Upper lobe of right lung (tissue), 1 donor: ENCODE measurements at regions not wholly inside any gene's neighbourhood (a gene's known extent, or its start where the extent isn't known, plus 50 kb on each side); places are given as distances from the start of the nearest gene placed in this dataset.
"Not testable (repeated sequence)": the region's sequence is repeated elsewhere in the genome, so short reads cannot be mapped to it uniquely, and the experiment has no call there.

Source experiments
- ATAC-seq: fragments of 200-7000 bp; cut with Tn5 transposase; one replicate; pipeline ENCODE4 v1.9.1; 2020; ENCODE audit warnings: mild to moderate bottlenecking, moderate library complexity
- DNase-seq: peaks from one replicate; pipeline ENCODE4 v3.0.0-alpha.2; 2020
- H3K27ac ChIP-seq: fragments of 200-600 bp; one replicate; pipeline ENCODE4 v1.8.0; 2022
- H3K27me3 ChIP-seq: fragments of 200-600 bp; one replicate; pipeline ENCODE4 v1.8.0; 2022; ENCODE audit warnings: mild to moderate bottlenecking
- H3K36me3 ChIP-seq: fragments of 200-600 bp; one replicate; pipeline ENCODE4 v1.8.0; 2022
- H3K4me1 ChIP-seq: fragments of 200-600 bp; one replicate; pipeline ENCODE4 v1.8.0; 2022
- H3K4me3 ChIP-seq: fragments of 200-600 bp; one replicate; pipeline ENCODE4 v1.8.0; 2022; ENCODE audit warnings: mild to moderate bottlenecking
- H3K9me3 ChIP-seq: fragments of 200-600 bp; one replicate; pipeline ENCODE4 v1.8.0; 2022
- intact Hi-C: fragments of 100-400 bp; cut with DNase I; formaldehyde crosslinking; loops from one replicate; pipeline ENCODE4 v1.11.0; 2022
- donor health status: DM: no; HTN: yes; CAD: no; lungs with severe emphysema.

DNA sequence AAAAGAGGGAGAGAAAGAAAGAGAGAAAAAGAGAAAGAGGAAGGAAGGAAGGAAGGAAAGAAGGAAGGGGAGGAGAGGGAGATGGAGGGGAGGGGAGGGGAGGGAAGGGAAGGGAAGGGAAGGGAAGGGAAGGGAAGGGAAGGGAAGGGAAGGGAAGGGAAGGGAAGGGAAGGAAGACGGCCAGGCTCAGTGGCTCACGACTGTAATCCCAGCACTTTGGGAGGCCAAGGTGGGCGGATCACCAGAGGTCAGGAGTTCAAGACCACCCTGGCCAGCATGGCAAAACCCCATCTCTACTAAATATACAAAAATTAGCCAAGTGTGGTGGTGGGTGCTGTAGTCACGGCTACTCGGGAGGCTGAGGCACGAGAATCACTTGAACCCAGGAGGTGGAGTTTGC lies 64.8 kb downstream of the RPS15A start:
- ATAC-seq, H3K27me3 ChIP-seq, intact Hi-C loops, H3K36me3 ChIP-seq, H3K4me1 ChIP-seq, DNase-seq, H3K9me3 ChIP-seq, H3K4me3 ChIP-seq, H3K27ac ChIP-seq: not testable (repeated sequence)

DNA sequence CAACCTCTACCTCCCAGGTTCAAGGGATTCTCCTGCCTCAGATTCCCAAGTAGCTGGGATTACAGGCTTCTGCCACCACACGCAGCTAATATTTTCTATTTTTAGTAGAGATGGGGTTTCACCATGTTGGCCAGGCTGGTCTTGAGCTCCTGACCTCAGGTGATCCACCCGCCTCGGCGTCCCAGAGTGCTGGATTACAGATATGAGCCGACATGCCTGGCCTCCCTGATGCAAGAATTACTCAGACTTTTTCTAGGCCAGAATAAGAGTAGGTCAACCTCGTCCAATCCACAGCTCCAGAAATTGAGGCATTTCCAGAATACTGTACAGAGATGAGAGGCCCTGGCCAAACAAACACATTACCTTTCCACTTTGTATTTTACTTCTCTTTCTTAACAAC lies 70.2 kb downstream of the RPS15A start:
- H3K27ac ChIP-seq, DNase-seq, intact Hi-C loops, H3K4me3 ChIP-seq, H3K9me3 ChIP-seq, H3K4me1 ChIP-seq, ATAC-seq, H3K27me3 ChIP-seq, H3K36me3 ChIP-seq: not testable (repeated sequence)

DNA sequence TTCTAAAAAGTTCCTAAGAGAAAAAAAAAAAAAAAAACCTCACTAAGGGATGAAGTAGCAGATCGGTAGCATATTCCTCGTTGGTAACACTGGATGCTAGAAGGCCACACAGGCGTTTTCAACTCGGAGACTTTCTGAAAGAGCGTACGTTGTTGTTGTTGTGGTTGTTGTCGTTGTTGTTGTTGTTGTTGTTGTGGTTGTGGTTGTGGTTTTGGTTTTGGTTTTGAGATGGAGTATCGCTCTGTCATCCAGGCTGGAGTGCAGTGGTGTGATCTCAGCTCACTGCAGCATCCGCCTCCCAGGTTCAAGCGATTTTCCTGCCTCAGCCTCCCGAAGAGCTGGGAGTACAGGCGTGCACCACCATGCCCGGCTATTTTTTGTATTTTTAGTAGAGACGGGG lies 77.6 kb downstream of the RPS15A start:
- H3K4me1 ChIP-seq, H3K9me3 ChIP-seq, H3K27me3 ChIP-seq, H3K4me3 ChIP-seq, intact Hi-C loops, H3K36me3 ChIP-seq, ATAC-seq, H3K27ac ChIP-seq, DNase-seq: not testable (repeated sequence)

- ATAC-seq, H3K4me1 ChIP-seq, H3K27ac ChIP-seq, H3K27me3 ChIP-seq, intact Hi-C loops, H3K9me3 ChIP-seq, H3K4me3 ChIP-seq, DNase-seq, H3K36me3 ChIP-seq: not testable (repeated sequence)
Measured at GRCh38 chr16:18710659-18711058, 79.5 kb downstream of the RPS15A start.

- ATAC-seq, H3K9me3 ChIP-seq, intact Hi-C loops: not testable (repeated sequence)
Measured at GRCh38 chr16:18701239-18701638, 88.9 kb downstream of the RPS15A start.

DNA sequence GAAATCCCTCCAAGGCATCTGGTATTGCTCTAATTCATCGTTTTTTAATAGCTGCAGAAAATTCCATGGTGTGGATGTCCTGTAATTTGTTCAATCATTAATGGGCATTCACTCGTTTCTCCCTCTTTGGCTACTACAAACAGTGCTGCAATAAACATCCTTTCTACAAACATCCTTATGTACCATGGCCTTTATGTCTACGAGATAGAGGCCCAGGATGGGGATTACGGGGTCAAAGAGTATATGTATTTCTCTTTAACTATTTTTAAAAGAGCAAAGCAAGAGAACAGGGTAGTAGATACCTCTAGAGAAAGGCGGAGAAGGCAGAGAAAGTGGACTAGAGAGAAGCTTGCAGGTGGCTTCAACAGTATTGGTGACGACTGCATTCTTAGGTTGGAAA lies 94.1 kb downstream of the RPS15A start:
- H3K4me1 ChIP-seq, H3K27ac ChIP-seq, intact Hi-C loops, H3K27me3 ChIP-seq, H3K4me3 ChIP-seq, ATAC-seq, H3K36me3 ChIP-seq, H3K9me3 ChIP-seq, DNase-seq: not testable (repeated sequence)

More at GRCh38 chr16:18701239-18701638, 88.9 kb downstream of the RPS15A start:
- DNase-seq, H3K27ac ChIP-seq, H3K4me3 ChIP-seq, H3K4me1 ChIP-seq, H3K36me3 ChIP-seq, H3K27me3 ChIP-seq: not testable (repeated sequence)

GRCh38 chr16:18686079-18686968 lies 103.8 kb downstream of the RPS15A start:
- DNase-seq, H3K27ac ChIP-seq, H3K4me3 ChIP-seq, H3K4me1 ChIP-seq, H3K36me3 ChIP-seq, ATAC-seq, H3K9me3 ChIP-seq, H3K27me3 ChIP-seq, intact Hi-C loops: not testable (repeated sequence)

DNA sequence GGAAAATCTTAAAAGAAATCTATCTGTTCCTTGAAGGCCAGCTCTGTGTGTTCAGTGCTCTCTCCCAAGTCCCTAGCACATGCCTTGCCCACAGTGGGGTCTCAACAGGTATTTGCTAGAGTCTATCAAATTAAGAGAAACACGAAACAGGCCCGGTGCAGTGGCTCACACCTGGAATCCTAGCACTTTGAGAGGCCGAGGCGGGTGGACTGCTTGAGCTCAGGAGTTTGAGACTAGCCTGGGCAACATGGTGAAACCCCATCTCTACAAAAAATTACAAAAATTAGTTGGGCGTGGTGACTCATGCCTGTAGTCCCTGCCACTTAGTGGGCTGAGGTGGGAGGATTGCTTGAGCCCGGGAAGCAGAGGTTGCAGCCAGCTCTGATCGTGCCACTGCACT lies 83.9 kb upstream of the NOMO2 start:
- H3K36me3 ChIP-seq, ATAC-seq, H3K4me1 ChIP-seq, intact Hi-C loops, H3K27me3 ChIP-seq, H3K27ac ChIP-seq, H3K4me3 ChIP-seq, DNase-seq, H3K9me3 ChIP-seq: not testable (repeated sequence)

- H3K27ac ChIP-seq, H3K4me1 ChIP-seq, H3K9me3 ChIP-seq, H3K36me3 ChIP-seq, ATAC-seq, DNase-seq, H3K27me3 ChIP-seq, intact Hi-C loops, H3K4me3 ChIP-seq: not testable (repeated sequence)
Measured at GRCh38 chr16:18636928-18637327, 75.0 kb upstream of the NOMO2 start.

- H3K27ac ChIP-seq, ATAC-seq, H3K27me3 ChIP-seq, DNase-seq, intact Hi-C loops, H3K4me3 ChIP-seq, H3K36me3 ChIP-seq, H3K4me1 ChIP-seq, H3K9me3 ChIP-seq: not testable (repeated sequence)
Measured at GRCh38 chr16:18636148-18636547, 74.3 kb upstream of the NOMO2 start.

GRCh38 chr16:18634981-18635380 lies 73.1 kb upstream of the NOMO2 start:
- H3K9me3 ChIP-seq, DNase-seq, H3K4me3 ChIP-seq, H3K4me1 ChIP-seq, H3K36me3 ChIP-seq, H3K27ac ChIP-seq, H3K27me3 ChIP-seq, ATAC-seq, intact Hi-C loops: not testable (repeated sequence)

GRCh38 chr16:18631713-18632112 lies 69.8 kb upstream of the NOMO2 start:
- intact Hi-C loops, H3K27ac ChIP-seq, H3K36me3 ChIP-seq, H3K27me3 ChIP-seq, H3K9me3 ChIP-seq, H3K4me3 ChIP-seq, H3K4me1 ChIP-seq, DNase-seq: not testable (repeated sequence)
- peak; percentile 60 for ATAC-seq

DNA sequence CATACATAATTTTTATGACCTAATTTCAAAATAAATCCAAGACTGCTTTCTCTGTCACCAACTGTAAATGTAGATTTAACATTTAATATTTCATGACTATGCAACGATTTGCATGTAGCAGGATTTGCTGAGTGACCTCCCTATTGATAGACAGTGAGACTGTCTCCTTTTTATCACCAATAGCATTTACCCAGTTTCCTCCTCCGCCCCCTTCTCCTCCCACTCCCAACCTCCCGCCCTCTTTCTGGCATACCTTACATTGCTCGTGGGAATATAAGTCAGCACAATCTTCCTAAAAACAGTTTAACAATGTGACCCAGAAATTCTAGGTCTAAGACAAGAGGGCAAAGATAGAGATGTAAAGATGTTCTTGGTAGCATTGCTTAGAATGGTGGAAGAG lies 55.1 kb upstream of the NOMO2 start:
- DNase-seq, H3K9me3 ChIP-seq, H3K4me3 ChIP-seq, intact Hi-C loops, H3K27ac ChIP-seq, H3K27me3 ChIP-seq, H3K4me1 ChIP-seq, ATAC-seq, H3K36me3 ChIP-seq: not testable (repeated sequence)

- DNase-seq, H3K36me3 ChIP-seq, H3K9me3 ChIP-seq, H3K27me3 ChIP-seq, H3K4me1 ChIP-seq, intact Hi-C loops, H3K4me3 ChIP-seq, ATAC-seq, H3K27ac ChIP-seq: not testable (repeated sequence)
Measured at GRCh38 chr16:18616137-18616755, 54.3 kb upstream of the NOMO2 start.
